Activated CD4-positive, alpha-beta memory T cell treated with anti-CD3 and anti-CD28 coated beads for 36 hours (primary cell): ENCODE measurements at regions not wholly inside any gene's neighbourhood (a gene's known extent, or its start where the extent isn't known, plus 50 kb on each side); places are given as distances from the start of the nearest gene placed in this dataset.

Source experiments
- CTCF ChIA-PET: fragments of 350-600 bp; sonication (Branson Sonifier 250); formaldehyde crosslinking; loops from one replicate; lab custom pipeline; 2021; ENCODE audit warnings: antibody characterized with exemption, inconsistent platforms; lab: Charles Lee
- POLR2A ChIA-PET: fragments of 350-600 bp; sonication (Branson Sonifier 250); formaldehyde crosslinking; loops from one replicate; lab custom pipeline; 2021; ENCODE audit warnings: antibody characterized with exemption; lab: Charles Lee
- DNase-seq: peaks from one replicate; pipeline ENCODE4 v3.0.0-alpha.2; 2020
- H3K27ac Mint-ChIP-seq: one replicate; pipeline ENCODE4 v1.8.0; 2021; ENCODE audit warnings: mixed read lengths
- H3K27me3 Mint-ChIP-seq: one replicate; pipeline ENCODE4 v1.8.0; 2021; ENCODE audit warnings: mixed read lengths
- H3K36me3 Mint-ChIP-seq: one replicate; pipeline ENCODE4 v1.8.0; 2021; ENCODE audit warnings: mixed read lengths
- H3K4me1 Mint-ChIP-seq: one replicate; pipeline ENCODE4 v1.8.0; 2021; ENCODE audit warnings: low read depth, mixed read lengths
- H3K4me3 Mint-ChIP-seq: one replicate; pipeline ENCODE4 v1.8.0; 2021; ENCODE audit warnings: mild to moderate bottlenecking, mixed read lengths
- H3K9me3 Mint-ChIP-seq: one replicate; pipeline ENCODE4 v1.8.0; 2021; ENCODE audit warnings: mixed read lengths
- intact Hi-C: fragments of 100-400 bp; cut with micrococcal nuclease; formaldehyde crosslinking; loops from one replicate; pipeline ENCODE4 v1.15.1; 2023

DNA sequence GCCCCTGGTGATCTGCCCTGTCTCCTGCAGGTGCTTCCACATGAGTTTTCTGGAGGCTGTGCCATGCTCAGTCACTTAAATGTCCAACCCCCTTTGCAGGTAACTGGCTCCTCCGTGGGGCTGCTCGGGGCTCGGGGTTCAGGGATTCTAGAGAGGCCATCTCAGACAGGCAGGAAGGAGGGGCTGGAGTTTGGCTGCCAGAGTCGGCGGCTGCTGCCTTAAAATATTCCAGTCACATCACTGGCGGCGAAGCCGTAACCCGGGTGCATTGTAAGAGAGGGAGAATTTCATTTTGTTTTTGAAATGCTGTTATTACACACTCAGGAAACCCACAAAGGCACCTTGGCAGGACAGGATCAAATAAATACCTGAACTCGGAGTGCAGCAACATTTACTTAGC lies 212.9 kb upstream of the PMEPA1 start:
- no peak overlapping the region for H3K27ac Mint-ChIP-seq
- H3K27me3 Mint-ChIP-seq: peaks cover 3% of the 10 kb centered on the region
- H3K4me1 Mint-ChIP-seq: no peaks in the 10 kb centered on the region
- POLR2A ChIA-PET: no interaction called here
- H3K4me3 Mint-ChIP-seq: no peak overlapping the region
- DNase-seq: no peak
- intact Hi-C loops: no loop called here
- CTCF ChIA-PET: no interaction called here
- peaks cover 3% of the 10 kb centered on the region for H3K36me3 Mint-ChIP-seq
- H3K9me3 Mint-ChIP-seq: peaks cover 14% of the 10 kb centered on the region

DNA sequence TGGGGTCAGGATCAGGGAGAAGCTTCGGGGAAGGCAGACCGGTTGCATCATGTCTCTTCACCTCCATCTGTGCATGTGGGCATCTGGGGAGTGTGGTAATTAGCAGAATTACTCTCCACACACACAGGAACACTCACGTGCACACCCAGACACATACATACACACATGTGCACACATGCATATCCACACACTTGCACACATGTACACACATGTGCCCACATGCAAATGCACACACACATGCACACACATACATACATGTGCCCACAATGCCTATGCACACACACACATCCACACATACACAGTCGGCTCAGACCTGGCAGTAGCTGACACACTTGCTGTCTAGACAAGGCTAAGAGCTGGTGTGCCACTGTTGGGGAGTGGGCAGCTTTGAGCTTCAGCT lies 212.3 kb upstream of the PMEPA1 start:
- ChIA-PET CTCF (no interaction called here), POLR2A (no interaction called here)
- DNase-seq: no peak
- H3K36me3 Mint-ChIP-seq: peaks cover 3% of the 10 kb centered on the region
- no peak overlapping the region for H3K4me3 Mint-ChIP-seq
- peaks cover 3% of the 10 kb centered on the region for H3K27me3 Mint-ChIP-seq
- H3K9me3 Mint-ChIP-seq: peaks cover 14% of the 10 kb centered on the region
- intact Hi-C loops: no loop called here
- H3K27ac Mint-ChIP-seq: no peak overlapping the region
- H3K4me1 Mint-ChIP-seq: no peaks in the 10 kb centered on the region

DNA sequence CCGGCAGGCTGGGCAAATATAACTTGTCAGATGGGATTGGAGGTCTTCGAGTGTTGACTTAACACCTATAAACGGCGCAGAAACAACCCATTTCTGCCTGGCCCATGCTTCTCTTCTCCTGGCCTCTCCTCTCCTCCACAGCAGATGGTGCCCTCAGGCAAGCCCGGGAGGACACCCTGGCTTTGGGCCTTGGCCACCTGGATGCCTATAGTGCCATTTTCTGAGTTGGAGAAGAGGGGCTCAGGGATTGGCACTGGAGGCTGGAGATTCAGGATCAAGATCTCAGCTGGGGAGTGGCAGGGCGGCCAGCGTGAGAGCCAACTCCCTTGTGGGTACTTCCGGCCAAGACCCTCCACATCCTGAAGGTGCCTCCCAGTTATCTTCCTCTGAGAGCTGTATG lies 211.9 kb upstream of the PMEPA1 start:
- Mint-ChIP-seq H3K27me3 (peaks cover 3% of the 10 kb centered on the region), H3K4me3 (no peak overlapping the region), H3K36me3 (peaks cover 3% of the 10 kb centered on the region), H3K27ac (no peak overlapping the region), H3K4me1 (no peaks in the 10 kb centered on the region), H3K9me3 (peaks cover 13% of the 10 kb centered on the region)
- intact Hi-C loops: no loop called here
- CTCF ChIA-PET: no interaction called here
- POLR2A ChIA-PET: no interaction called here
- DNase-seq: no peak

- ChIA-PET CTCF (no interaction called here), POLR2A (no interaction called here)
- Mint-ChIP-seq H3K36me3 (no peaks in the 10 kb centered on the region), H3K27me3 (peaks cover 3% of the 10 kb centered on the region), H3K9me3 (peaks cover 7% of the 10 kb centered on the region), H3K27ac (no peak overlapping the region), H3K4me3 (no peak overlapping the region), H3K4me1 (no peaks in the 10 kb centered on the region)
- DNase-seq: no peak
- intact Hi-C loops: no loop called here
Observed at GRCh38 chr20:57920971-57921370, 211.2 kb upstream of the PMEPA1 start.

DNA sequence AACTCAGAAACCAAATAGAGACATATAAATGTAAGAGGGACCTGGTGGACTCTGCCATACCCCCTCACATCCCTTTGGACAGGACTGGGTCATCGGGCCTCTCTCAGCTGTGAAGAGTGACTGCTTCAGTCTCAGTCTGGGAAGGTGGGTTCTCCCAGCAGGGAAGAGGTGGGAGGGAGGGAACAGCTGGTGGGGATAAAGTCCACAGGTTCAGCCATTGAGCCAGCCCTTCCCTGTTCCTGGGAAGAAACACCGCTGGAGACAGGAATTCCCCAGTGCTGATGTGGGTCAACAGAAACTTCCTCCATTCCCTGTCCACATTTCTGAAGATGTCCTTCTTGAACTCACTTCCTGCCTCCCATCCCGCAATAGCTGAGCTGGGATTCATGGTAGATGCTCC lies 209.2 kb upstream of the PMEPA1 start:
- H3K36me3 Mint-ChIP-seq: no peaks in the 10 kb centered on the region
- ChIA-PET POLR2A (no interaction called here), CTCF (interaction anchor here (1.3 kb wide), 1 partner anchor 265 kb away, joined by 3 read pairs; no protein-coding TSS in a partner anchor)
- H3K4me3 Mint-ChIP-seq: no peak overlapping the region
- H3K9me3 Mint-ChIP-seq: no peaks in the 10 kb centered on the region
- no peaks in the 10 kb centered on the region for H3K4me1 Mint-ChIP-seq
- DNase-seq: no peak
- intact Hi-C loops: no loop called here
- H3K27ac Mint-ChIP-seq: no peak overlapping the region
- H3K27me3 Mint-ChIP-seq: peaks cover 4% of the 10 kb centered on the region

- Mint-ChIP-seq H3K9me3 (no peaks in the 10 kb centered on the region), H3K27ac (no peak overlapping the region), H3K4me3 (no peak overlapping the region), H3K4me1 (no peaks in the 10 kb centered on the region), H3K36me3 (no peaks in the 10 kb centered on the region), H3K27me3 (peaks cover 6% of the 10 kb centered on the region)
- no peak for DNase-seq
- ChIA-PET CTCF (interaction anchor here (1.3 kb wide), 1 partner anchor 265 kb away, joined by 3 read pairs; no protein-coding TSS in a partner anchor), POLR2A (no interaction called here)
- intact Hi-C loops: no loop called here
Observed at GRCh38 chr20:57918551-57918950, 208.7 kb upstream of the PMEPA1 start.

DNA sequence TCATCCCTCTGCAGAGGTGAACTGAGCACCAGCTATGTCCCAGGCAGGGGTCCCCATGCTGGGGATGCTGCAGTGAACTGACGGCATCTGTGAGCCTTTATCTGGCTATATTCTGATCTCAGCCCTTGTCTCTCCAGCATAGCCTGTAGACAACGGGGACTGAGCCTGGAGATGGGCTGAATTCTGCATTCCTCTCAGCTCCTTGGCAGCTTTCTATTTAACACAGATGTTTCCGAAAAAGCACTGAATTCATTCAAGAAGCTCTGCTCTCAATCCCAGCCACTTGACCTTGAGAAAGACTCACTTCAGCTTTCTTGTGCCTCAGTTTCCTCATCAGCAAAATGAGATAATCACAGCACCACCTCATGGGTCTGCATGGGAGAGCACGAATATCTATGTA lies 204.4 kb upstream of the PMEPA1 start:
- Mint-ChIP-seq H3K9me3 (no peaks in the 10 kb centered on the region), H3K4me3 (no peak overlapping the region), H3K27me3 (peaks cover 9% of the 10 kb centered on the region), H3K4me1 (no peaks in the 10 kb centered on the region), H3K36me3 (no peaks in the 10 kb centered on the region), H3K27ac (no peak overlapping the region)
- POLR2A ChIA-PET: no interaction called here
- no peak for DNase-seq
- CTCF ChIA-PET: no interaction called here
- intact Hi-C loops: no loop called here

GRCh38 chr20:57913156-57913930 lies 203.5 kb upstream of the PMEPA1 start:
- intact Hi-C loops: no loop called here
- Mint-ChIP-seq H3K4me3 (no peak overlapping the region), H3K9me3 (no peaks in the 10 kb centered on the region), H3K27me3 (peaks cover 9% of the 10 kb centered on the region), H3K27ac (no peak overlapping the region), H3K36me3 (no peaks in the 10 kb centered on the region), H3K4me1 (no peaks in the 10 kb centered on the region)
- CTCF ChIA-PET: no interaction called here
- DNase-seq: no peak
- POLR2A ChIA-PET: no interaction called here

GRCh38 chr20:57912227-57912582 lies 202.4 kb upstream of the PMEPA1 start:
- CTCF ChIA-PET: no interaction called here
- DNase-seq: no peak
- Mint-ChIP-seq H3K9me3 (no peaks in the 10 kb centered on the region), H3K27me3 (peaks cover 12% of the 10 kb centered on the region), H3K4me3 (no peak overlapping the region), H3K36me3 (no peaks in the 10 kb centered on the region), H3K27ac (no peak overlapping the region), H3K4me1 (no peaks in the 10 kb centered on the region)
- intact Hi-C loops: no loop called here
- POLR2A ChIA-PET: no interaction called here

- DNase-seq: no peak
- peaks cover 12% of the 10 kb centered on the region for H3K27me3 Mint-ChIP-seq
- POLR2A ChIA-PET: no interaction called here
Observed at GRCh38 chr20:57911512-57912226, 201.9 kb upstream of the PMEPA1 start.

DNA sequence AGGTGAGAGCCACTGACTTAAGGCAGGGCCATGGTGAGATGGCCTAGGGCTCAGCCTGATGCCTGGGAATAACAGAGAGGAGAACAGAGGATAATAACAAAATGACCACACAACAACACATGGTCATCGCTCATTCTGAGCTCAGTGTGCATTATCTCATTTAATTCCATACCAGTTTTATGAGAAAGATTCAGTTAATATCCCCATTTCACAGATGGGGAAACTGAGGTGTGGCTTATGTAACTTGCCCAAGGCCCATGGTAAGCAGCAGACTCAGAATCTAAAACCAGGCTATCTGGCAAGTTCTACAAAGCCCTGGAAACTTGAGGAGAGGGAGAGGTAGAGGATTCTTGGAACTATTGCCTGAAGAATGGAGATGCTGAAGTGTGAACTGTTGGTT lies 200.9 kb upstream of the PMEPA1 start:
- ChIA-PET CTCF (no interaction called here), POLR2A (no interaction called here)
- intact Hi-C loops: no loop called here
- Mint-ChIP-seq H3K4me1 (no peaks in the 10 kb centered on the region), H3K36me3 (no peaks in the 10 kb centered on the region), H3K27ac (no peak overlapping the region), H3K27me3 (peaks cover 12% of the 10 kb centered on the region), H3K9me3 (no peaks in the 10 kb centered on the region), H3K4me3 (no peak overlapping the region)
- no peak for DNase-seq

More at GRCh38 chr20:57911512-57912226, 201.9 kb upstream of the PMEPA1 start:
- no peak overlapping the region for H3K4me3 Mint-ChIP-seq
- intact Hi-C loops: no loop called here
- H3K9me3 Mint-ChIP-seq: no peaks in the 10 kb centered on the region
- no peaks in the 10 kb centered on the region for H3K36me3 Mint-ChIP-seq
- CTCF ChIA-PET: no interaction called here
- H3K27ac Mint-ChIP-seq: no peak overlapping the region
- no peaks in the 10 kb centered on the region for H3K4me1 Mint-ChIP-seq

DNA sequence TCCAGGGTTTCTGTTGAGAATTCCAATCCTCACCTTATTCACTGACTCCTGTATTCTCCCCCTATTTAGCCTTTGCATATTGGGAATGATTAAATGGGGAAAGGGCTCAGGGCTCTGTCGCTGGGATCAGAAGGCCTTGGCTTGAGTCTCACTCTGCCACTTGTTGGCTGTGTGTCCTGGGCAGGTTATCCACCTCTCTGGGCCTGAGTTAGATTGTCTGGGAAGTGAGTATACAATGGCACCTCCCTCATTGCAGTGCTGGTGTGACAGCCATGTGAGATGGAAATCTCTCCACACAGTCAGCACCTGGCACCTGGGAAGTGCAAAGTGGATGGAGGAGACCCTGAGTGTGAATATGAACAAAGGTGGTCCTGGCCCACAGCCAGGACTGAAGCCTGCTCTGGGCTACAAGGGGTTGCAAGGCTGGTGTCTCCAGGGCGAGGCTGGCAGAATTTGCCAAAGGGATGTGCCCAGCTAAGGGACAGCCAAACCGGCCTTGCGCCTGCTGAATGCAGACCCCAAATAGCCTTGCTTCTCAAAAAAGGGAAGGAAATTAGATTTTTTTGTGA lies 200.0 kb upstream of the PMEPA1 start:
- Mint-ChIP-seq H3K4me1 (no peaks in the 10 kb centered on the region), H3K27me3 (peaks cover 15% of the 10 kb centered on the region), H3K4me3 (no peak overlapping the region), H3K27ac (no peak overlapping the region), H3K36me3 (no peaks in the 10 kb centered on the region), H3K9me3 (no peaks in the 10 kb centered on the region)
- CTCF ChIA-PET: no interaction called here
- POLR2A ChIA-PET: no interaction called here
- DNase-seq: no peak
- intact Hi-C loops: no loop called here
